BE2C (cell line): ENCODE measurements at regions not wholly inside any gene's neighbourhood (a gene's known extent, or its start where the extent isn't known, plus 50 kb on each side); places are given as distances from the start of the nearest gene placed in this dataset.

Experiments
- DNase-seq: peaks from one replicate; pipeline ENCODE4 v3.0.0-alpha.2; 2020
- H3K27me3 ChIP-seq: fragments of 250-450 bp; sonication (Bioruptor Pico); 2 replicates; pipeline ENCODE4 v1.5.1; 2020; ENCODE audit warnings: mild to moderate bottlenecking
- H3K36me3 ChIP-seq: fragments of 250-450 bp; sonication (Bioruptor Pico); 2 replicates; pipeline ENCODE4 v1.5.1; 2020; ENCODE audit warnings: mild to moderate bottlenecking
- H3K4me1 ChIP-seq: fragments of 250-450 bp; sonication (Bioruptor Pico); 2 replicates; pipeline ENCODE4 v1.5.1; 2020
- H3K4me3 ChIP-seq: 2 replicates; pipeline ENCODE4 v1.5.1; 2011; ENCODE audit warnings: low read depth, low read length
- H3K9me3 ChIP-seq: fragments of 250-450 bp; sonication (Bioruptor Pico); 2 replicates; pipeline ENCODE4 v1.5.1; 2020
- CTCF ChIP-seq: IDR thresholded peaks from 2 replicates; pipeline ENCODE4 v1.5.1; 2012; ENCODE audit warnings: mild to moderate bottlenecking, low read depth, low read length

- no peak for TF ChIP-seq CTCF
- DNase-seq, result no peak
- Histone ChIP-seq H3K36me3 (no peaks in the 10 kb centered on the region), H3K4me1 (peaks cover 5% of the 10 kb centered on the region; the same call in 1 of the 2 replicates), H3K27me3 (no peaks in the 10 kb centered on the region), H3K9me3 (no peaks in the 10 kb centered on the region), H3K4me3 (no peak overlapping the region)
Measured at GRCh38 chr14:96987771-96988170, 190.6 kb downstream of the VRK1 start.

- no peaks in the 10 kb centered on the region for H3K36me3 ChIP-seq
- no peak for TF ChIP-seq CTCF
- no peak overlapping the region for H3K4me3 ChIP-seq
- peaks cover 5% of the 10 kb centered on the region; the same call in 1 of the 2 replicates for H3K4me1 ChIP-seq
- H3K27me3 ChIP-seq, result no peaks in the 10 kb centered on the region
- H3K9me3 ChIP-seq, result no peaks in the 10 kb centered on the region
- DNase-seq, result no peak
Measured at GRCh38 chr14:96989306-96989705, 192.1 kb downstream of the VRK1 start.

- no peaks in the 10 kb centered on the region for H3K36me3 ChIP-seq
- H3K4me1 ChIP-seq, result peaks cover 5% of the 10 kb centered on the region; the same call in 1 of the 2 replicates
- H3K4me3 ChIP-seq, result no peak overlapping the region
- TF ChIP-seq CTCF, result no peak
- DNase-seq, result no peak
- no peaks in the 10 kb centered on the region for H3K9me3 ChIP-seq
- H3K27me3 ChIP-seq, result no peaks in the 10 kb centered on the region
Measured at GRCh38 chr14:96991226-96991625, 194.0 kb downstream of the VRK1 start.

- Histone ChIP-seq H3K9me3 (no peaks in the 10 kb centered on the region), H3K4me1 (no peaks in the 10 kb centered on the region), H3K4me3 (no peak overlapping the region), H3K36me3 (no peaks in the 10 kb centered on the region), H3K27me3 (no peaks in the 10 kb centered on the region)
- no peak for DNase-seq
- no peak for TF ChIP-seq CTCF
Measured at GRCh38 chr14:96994999-96995398, 197.8 kb downstream of the VRK1 start.

- no peaks in the 10 kb centered on the region for H3K27me3 ChIP-seq
- DNase-seq, result no peak
- no peak overlapping the region for H3K4me3 ChIP-seq
- TF ChIP-seq CTCF, result no peak
- H3K4me1 ChIP-seq, result no peaks in the 10 kb centered on the region
- no peaks in the 10 kb centered on the region for H3K9me3 ChIP-seq
- no peaks in the 10 kb centered on the region for H3K36me3 ChIP-seq
Measured at GRCh38 chr14:96997269-96997668, 200.1 kb downstream of the VRK1 start.

GRCh38 chr14:96997996-96998395 is 200.8 kb downstream of the VRK1 start:
- Histone ChIP-seq H3K27me3 (no peaks in the 10 kb centered on the region), H3K4me1 (no peaks in the 10 kb centered on the region), H3K9me3 (no peaks in the 10 kb centered on the region), H3K4me3 (no peak overlapping the region), H3K36me3 (no peaks in the 10 kb centered on the region)
- TF ChIP-seq CTCF, result no peak
- no peak for DNase-seq
